ENCODE measurements at regions not wholly inside any gene's neighbourhood (a gene's known extent, or its start where the extent isn't known, plus 50 kb on each side); places are given as distances from the start of the nearest gene placed in this dataset.

DNA sequence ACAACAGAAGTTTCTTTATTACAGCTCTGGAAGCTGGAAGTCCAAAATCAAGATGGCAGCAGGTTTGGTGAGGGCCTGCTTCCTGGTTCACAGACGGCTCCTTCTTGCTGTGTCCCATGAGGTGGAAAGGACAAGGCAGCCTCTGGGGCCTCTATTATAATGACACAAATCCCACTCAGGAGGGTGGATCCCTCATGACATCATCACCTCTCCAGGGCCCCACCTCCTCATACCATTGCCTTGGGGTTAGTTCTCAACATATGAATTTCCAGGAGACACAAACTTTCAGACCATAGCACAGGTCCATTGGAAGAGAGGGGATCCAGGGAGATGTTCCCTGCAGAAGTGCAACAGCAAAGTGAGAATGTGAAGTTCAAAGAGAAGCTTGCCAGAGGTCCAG is 202.8 kb downstream of the TFCP2L1 start:
- no peak for DNase-seq

GRCh38 chr2:121084130-121084680 is 200.8 kb downstream of the TFCP2L1 start:
- DNase-seq, result no peak

DNA sequence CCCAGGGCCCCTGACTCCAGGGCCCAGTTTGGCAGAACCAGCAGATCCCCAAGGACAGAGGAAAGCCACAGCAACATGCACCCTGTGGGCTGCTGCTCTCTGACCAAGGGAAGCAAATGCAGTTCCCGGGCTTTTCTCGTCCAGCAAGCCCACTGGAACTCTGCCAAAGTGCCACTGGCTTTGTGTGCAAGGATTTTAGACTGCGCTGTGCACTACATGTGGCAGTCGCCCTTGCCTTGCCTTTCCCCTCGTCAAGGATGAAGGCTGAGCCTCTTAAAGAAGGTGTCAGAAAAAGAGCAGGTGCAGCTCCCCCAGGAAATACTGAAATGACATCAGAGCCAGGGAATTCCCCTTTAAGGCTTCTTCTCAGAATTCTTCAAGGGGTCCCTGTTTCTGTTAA is 199.2 kb downstream of the TFCP2L1 start:
- no peak for DNase-seq

GRCh38 chr2:121086450-121086849 is 198.6 kb downstream of the TFCP2L1 start:
- no peak for DNase-seq

- no peak for DNase-seq
These were observed 197.9 kb downstream of the TFCP2L1 start for GRCh38 chr2:121087117-121087516.

GRCh38 chr2:121088251-121089165 is 196.5 kb downstream of the TFCP2L1 start:
- no peak for DNase-seq

GRCh38 chr2:121089166-121089510 is 195.9 kb downstream of the TFCP2L1 start:
- no peak for DNase-seq

GRCh38 chr2:121090088-121090715 is 194.8 kb downstream of the TFCP2L1 start:
- no peak for DNase-seq

DNA sequence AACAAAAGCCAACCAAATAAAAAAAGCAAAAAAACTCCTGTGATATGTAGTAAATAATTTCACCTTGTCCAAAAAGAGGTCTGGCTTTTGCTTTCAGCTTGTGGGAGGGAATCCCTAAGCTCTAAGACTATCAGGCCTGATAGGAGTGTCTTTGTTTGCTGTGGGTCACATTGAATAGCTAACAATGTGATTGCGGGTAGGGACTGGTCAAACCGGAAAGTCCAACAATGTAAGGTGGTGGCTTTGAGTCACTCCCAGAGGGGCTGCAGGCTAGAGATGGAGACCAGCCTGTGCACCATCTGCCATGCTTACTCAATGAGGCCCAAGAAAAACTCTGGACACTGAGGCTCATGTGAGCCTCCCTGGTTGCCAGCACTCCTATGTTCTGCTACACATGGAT is 192.9 kb downstream of the TFCP2L1 start:
- no peak for DNase-seq

GRCh38 chr2:121093692-121094091 is 191.3 kb downstream of the TFCP2L1 start:
- no peak for DNase-seq

DNA sequence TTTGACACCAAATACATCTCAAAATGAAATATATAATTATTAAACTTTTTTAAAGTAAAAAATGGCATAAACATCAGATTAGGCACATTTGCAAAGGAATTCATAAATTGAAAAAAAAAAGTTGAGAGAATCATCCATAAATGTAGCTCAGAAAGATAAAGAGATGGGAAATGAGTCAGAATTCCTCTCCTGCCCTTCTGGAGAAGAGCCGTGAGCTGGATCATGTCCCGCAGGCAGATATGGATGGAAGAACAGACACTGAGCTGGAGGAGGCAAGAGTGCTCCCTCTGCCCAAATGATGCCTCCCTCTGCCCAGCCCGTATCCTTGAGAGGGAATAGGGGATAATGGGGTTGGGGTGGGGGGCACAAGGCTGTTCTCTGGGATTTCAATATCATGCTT is 190.9 kb downstream of the TFCP2L1 start:
- no peak for DNase-seq

DNA sequence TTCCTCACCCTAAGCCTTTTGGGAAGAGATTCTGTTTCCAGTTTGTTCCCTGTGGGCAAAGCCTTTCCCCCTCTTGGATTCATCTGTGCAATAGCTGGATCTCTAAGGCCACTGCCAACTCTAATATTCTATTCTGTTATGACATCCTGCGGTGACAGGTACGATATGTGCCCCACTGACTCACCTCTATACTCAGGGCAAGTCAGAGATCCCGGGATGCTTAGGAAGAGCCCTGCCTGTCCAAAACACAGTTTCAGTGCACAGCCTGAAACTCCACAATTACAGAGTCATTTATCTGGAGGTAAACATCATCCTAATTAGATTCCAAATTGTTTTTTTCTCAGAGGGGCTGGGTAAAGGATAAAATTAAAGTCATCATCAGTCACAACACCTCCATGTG is 190.2 kb downstream of the TFCP2L1 start:
- no peak for DNase-seq

DNA sequence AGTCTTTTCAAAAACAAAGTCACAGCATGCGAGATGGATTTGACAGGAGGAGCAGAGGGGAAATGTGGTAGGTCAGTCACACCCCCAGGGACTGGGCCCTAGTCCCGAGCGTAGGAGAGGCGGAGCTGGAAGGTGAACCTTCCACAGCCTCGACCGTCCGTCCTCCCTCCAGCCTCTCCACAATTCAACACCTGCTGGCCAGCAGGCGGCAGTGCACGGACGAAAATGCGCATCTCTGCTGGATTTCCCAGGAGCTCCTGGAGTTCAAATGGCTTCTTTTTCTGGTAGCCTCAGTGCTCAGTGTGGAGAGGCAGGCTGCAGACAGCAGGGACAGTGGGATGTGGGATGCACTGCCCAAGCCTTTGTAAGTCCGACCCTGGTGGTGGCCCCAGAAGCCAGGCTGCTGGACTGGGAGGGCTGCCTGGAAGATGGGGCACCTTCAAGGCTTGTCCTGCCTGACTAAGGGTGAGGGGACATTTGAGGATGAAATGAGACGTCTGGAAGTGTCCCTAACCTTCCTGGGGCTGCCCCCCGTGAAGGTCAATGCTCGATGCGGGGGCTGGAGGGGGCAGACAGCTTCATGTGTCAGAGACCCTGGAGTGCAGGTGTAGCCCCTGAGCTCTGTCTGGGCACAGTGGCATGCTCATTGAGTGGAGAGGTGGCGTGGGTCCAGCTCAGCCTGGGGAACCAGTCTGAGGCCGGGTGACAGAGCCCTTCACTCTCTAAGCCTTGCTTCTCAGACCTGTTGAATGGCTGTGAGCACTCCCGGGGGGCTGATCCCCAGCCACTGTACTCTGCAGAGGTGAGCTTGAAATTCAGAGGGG is 189.5 kb downstream of the TFCP2L1 start:
- DNase-seq, result peak; percentile 8

DNA sequence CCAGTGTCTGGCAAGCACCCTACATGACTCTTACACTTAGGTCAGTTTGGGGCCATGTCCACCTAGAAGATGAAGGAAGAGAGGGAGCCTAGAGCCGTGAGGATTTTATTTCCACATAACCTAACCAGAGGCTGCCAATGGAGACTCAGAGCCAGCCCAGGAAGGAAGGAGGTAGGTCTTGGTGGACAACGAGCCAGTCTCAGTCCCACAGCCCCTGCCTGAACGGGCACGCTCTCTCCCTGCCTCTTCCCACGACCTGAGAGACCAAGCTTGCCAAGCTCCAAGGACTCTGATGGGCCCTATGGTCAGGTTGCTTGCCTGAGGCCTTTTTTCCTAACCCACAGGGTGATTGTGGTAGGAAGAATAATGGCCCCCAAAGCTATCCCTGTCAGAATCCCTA is 188.4 kb downstream of the TFCP2L1 start:
- DNase-seq, result no peak

- no peak for DNase-seq
These were observed 186.4 kb downstream of the TFCP2L1 start for GRCh38 chr2:121098556-121098955.

DNA sequence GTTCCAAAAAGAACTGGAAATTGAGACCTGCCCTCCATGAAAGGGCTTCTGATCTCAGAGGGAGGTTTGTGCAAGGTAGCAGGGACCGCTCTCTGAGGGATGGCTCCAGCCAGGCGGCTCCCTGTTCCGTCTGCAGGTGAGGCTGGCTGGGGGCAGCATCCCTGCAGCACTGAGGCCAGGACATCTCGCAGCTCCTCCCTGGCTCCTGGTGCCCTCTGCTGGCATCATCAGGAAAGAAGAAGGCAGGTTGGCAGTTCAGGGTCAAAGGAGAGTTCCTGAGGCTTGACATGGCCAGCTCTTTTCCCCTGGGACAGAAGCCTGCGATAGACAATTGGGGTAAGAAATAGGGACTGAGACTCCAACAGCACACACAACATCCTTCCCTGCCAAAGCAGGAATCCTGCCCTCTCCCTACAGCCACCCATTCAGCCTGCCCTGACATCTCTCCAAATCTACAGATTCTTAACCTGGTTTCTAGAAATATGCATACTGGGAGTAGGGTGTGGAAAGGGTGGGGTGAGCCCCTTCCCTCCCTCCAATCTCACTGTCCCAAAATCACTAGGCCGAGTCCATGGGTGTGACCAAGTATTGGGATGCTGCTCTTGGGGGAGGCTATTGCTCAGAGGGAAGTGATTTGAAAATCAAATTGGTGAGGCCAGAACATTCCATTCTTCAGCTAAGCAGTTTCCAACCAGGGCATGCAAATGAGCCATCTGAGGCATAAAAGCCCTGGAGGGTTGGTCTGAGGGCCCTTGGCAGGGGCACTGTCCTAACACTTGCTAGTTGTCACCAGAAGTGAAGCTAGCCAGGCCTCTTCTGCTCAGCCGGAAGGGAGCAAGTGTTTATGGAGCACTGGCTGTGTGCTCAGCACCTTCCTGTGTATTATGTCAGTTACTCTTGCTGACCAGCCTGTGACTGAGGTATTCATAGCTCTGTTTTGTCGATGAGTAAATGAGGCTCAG is 185.4 kb downstream of the TFCP2L1 start:
- DNase-seq, result no peak

DNA sequence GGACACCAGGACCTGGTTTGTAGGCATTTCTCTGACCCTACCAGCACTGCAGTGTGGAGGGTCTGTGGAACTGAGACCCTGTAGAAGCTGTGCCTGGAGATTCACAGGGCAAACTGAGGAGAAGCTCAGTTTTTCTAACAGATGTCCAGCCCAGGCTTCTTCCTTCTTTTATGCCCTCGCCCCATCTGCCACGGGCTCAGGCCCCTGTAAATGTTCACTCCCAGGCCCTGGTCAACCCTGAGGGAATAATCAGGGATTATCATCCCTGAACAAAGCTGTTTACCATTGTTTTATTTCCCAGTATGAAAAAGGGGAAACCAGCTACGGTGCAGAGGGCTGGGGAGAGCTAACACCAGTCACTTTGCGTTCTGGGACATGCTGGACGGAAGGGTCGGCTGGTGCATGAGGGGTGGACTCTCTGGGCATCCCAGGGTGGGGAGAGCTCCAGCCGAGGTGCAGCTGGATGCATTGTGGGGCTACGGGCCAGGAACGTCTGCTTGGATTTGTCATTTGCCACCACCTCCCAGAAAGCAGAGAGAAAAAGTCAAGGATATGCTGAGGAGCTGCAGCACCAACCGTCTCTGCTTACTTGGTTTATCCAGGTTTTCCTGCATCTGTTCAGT is 183.8 kb downstream of the TFCP2L1 start:
- DNase-seq, result no peak

GRCh38 chr2:121102941-121103340 is 182.1 kb downstream of the TFCP2L1 start:
- no peak for DNase-seq

- no peak for DNase-seq
These were observed 181.0 kb downstream of the TFCP2L1 start for GRCh38 chr2:121103960-121104359.

DNA sequence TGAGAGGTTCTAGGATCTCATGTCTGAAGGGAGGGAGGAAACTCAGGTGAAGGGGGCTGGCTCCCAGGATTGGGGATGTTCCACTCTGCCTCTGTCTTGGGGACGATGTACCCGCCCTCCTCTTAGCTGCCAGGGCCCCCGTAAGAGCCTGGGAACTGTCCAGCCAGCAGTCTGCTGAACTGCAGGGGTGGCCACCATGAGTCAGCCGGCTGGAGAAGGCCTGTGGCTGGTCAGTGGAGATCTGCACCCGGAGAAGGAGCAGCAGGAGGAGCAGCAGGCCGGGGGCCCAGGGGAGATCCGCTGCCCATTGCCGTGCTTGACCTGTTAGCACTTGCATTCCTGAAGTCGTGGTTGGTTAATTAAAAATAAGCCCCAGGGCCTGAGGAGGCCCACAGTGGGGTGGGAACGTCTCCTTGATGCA is 180.3 kb downstream of the TFCP2L1 start:
- no peak for DNase-seq

DNA sequence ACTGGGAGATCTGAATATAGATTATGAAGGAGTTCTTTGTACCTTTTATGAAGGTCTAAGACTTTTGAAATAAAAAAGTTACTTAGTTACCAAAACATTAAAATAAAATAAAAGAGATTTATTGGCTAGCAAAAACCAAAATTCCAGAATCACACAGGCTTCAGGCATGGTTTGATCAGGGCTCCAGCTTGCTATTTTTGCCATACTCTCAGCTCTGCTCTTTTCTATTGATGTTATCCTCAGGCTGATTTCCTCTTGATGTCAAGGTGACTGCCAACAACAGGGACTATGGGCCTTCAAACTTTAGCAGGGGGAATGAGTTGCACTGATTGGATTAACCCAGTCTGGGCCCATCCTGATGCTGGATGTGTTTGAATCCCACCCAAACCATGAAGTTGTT is 174.1 kb downstream of the TFCP2L1 start:
- no peak for DNase-seq

DNA sequence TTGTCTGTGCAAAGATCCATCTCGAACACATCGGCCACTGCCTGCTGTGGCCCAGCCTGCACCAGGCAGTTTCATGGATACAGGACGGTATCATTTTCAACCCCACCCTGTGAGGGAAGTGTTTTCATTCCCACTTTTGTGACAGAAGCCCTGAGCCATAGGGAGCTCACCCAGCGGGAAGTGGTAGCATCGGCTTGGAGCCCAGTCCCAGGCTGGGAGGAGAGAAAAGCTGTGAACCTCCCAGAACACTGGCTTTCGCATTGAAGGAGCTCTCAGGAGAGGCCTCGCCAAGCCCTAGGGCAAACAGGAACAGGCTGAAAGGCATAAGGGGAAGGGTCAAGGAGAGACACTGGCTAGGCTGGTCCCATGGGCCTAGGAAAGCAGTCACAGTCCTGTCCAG is 166.1 kb downstream of the TFCP2L1 start:
- no peak for DNase-seq
